PC-3 (cell line): ENCODE measurements at regions not wholly inside any gene's neighbourhood (a gene's known extent, or its start where the extent isn't known, plus 50 kb on each side); places are given as distances from the start of the nearest gene placed in this dataset.
"Not testable (repeated sequence)": the region's sequence is repeated elsewhere in the genome, so short reads cannot be mapped to it uniquely, and the experiment has no call there.

ENCODE experiments used
- CTCF ChIP-seq: fragments of 300-600 bp; sonication (generic); conservative IDR thresholded peaks from 2 replicates; pipeline ENCODE4 v1.5.1; 2017; ENCODE audit warnings: antibody characterized with exemption, low read depth, mild to moderate bottlenecking, low read length
- EZH2 ChIP-seq: fragments of 300-600 bp; sonication (generic); IDR thresholded peaks from one replicate; pipeline ENCODE4 v1.6.1; 2017; ENCODE audit warnings: antibody characterized with exemption, mild to moderate bottlenecking, low read length; ENCODE audit not compliant: unreplicated experiment

- not testable (repeated sequence) for TF ChIP-seq CTCF, EZH2
Observed at GRCh38 chr2:39863672-39864071, 84.6 kb upstream of the THUMPD2 start.
